NB4 (cell line): ENCODE measurements at regions not wholly inside any gene's neighbourhood (a gene's known extent, or its start where the extent isn't known, plus 50 kb on each side); places are given as distances from the start of the nearest gene placed in this dataset.

Source experiments
- POLR2A ChIP-seq: IDR thresholded peaks from 2 replicates; pipeline ENCODE4 v1.6.1; 2011; ENCODE audit warnings: mild to moderate bottlenecking; ENCODE audit not compliant: insufficient read length; ENCODE audit errors: extremely low read depth
- TF ChIP-seq, protein P1 (sequence below): IDR thresholded peaks from one replicate; pipeline ENCODE4 v1.5.1; 2012; ENCODE audit warnings: low read depth, low read length

DNA sequence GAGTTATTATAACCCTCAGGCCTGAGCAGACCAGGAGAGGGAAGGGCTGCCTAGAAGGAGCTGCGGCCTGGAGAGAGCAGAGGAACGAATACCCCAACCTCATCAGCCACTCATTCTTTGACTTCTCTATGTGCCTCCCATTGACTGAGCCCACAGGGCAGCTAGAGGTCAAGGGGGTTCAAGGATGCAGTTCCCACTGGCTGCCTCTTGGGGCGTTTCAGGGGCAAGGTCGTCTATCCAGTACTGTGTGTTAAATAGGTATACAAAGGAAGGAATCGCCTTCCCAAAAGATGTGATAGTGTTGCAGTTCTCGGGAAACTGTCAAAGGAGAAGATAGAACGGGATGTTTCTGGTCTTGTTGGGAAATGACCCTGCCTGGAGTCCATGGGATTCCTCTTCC lies 250.6 kb downstream of the PRDM2 start:
- TF ChIP-seq, protein P1, sequence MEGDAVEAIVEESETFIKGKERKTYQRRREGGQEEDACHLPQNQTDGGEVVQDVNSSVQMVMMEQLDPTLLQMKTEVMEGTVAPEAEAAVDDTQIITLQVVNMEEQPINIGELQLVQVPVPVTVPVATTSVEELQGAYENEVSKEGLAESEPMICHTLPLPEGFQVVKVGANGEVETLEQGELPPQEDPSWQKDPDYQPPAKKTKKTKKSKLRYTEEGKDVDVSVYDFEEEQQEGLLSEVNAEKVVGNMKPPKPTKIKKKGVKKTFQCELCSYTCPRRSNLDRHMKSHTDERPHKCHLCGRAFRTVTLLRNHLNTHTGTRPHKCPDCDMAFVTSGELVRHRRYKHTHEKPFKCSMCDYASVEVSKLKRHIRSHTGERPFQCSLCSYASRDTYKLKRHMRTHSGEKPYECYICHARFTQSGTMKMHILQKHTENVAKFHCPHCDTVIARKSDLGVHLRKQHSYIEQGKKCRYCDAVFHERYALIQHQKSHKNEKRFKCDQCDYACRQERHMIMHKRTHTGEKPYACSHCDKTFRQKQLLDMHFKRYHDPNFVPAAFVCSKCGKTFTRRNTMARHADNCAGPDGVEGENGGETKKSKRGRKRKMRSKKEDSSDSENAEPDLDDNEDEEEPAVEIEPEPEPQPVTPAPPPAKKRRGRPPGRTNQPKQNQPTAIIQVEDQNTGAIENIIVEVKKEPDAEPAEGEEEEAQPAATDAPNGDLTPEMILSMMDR: peak; percentile 49
- no peak for TF ChIP-seq POLR2A
